ENCODE measurements at regions not wholly inside any gene's neighbourhood (a gene's known extent, or its start where the extent isn't known, plus 50 kb on each side); places are given as distances from the start of the nearest gene placed in this dataset.

DNA sequence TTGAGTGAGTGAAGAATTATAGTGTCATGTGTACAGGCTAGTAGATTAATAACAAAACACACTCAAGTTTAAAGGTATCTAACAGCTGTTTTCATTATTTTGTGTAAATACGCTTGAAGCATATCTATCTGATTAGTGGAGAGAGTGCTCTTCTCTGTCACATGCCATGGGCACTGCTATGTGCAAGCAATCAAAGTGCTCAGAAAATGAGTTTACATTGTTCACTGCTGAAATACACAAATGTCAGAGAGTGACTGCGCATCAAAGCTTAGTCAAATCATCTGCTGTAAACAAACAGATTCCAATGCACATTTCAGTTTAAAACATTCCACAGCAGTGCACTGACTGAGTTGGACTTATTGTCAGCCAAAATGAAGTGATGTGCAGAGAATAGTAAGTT is 423.4 kb downstream of the ZEB2 start:
- H3K9me3 Mint-ChIP-seq = peaks cover 0 to 6% of the 10 kb centered on the region in 2 donors
- no peak overlapping the region for H3K4me3 Mint-ChIP-seq
- no peak overlapping the region for H3K27ac Mint-ChIP-seq
- peaks cover 2% of the 10 kb centered on the region for H3K36me3 Mint-ChIP-seq (ENCODE audit: insufficient read depth)
- ATAC-seq (replicated peaks) (no peak), DNase-seq (no peak)
- peaks cover 3 to 22% of the 10 kb centered on the region in 2 donors for H3K4me1 Mint-ChIP-seq (ENCODE audit: low read depth in 2 of 2)
- no peaks in the 10 kb centered on the region for H3K27me3 Mint-ChIP-seq

DNA sequence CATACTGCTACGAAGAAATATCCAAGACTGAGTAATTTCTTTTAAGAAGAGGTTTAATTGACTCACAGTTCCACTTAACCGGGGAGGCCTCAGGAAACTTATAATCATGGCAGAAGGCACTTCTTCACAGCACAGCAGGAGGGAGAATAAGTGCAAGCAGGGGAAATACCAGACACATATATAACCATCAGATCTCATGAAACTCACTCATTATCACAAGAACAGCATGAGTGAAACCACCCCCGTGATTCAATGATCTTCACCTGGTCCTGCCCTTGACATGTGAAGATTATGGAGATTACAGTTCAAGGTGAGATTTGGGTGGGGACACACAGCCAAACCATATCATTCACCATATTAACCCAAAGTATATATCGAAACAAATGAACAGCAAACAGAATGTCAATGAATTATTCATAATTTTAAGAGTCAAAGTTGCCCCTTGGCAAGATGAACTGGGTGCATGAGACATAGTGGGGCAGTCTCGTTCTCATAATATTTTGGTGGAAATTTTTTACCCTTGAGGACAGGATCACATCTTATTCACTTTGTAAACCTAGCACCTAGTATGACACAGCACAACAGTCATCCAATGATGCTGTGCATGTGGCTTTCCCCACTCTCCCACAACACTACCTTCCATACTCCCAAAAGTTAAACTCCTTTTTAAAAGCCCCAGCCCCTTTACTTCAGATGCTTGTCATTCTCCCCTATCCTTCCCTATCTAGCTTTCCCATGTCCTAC is 425.3 kb downstream of the ZEB2 start:
- ATAC-seq (replicated peaks) (no peak), DNase-seq (no peak)
- Mint-ChIP-seq H3K27me3 (no peaks in the 10 kb centered on the region), H3K9me3 (peaks cover 0 to 7% of the 10 kb centered on the region in 2 donors), H3K4me3 (no peak overlapping the region), H3K36me3 (ENCODE audit: insufficient read depth) (peaks cover 2% of the 10 kb centered on the region), H3K27ac (no peak overlapping the region), H3K4me1 (ENCODE audit: low read depth in 2 of 2) (peaks cover 0 to 13% of the 10 kb centered on the region in 2 donors)

GRCh38 chr2:144091622-144092021 is 428.3 kb downstream of the ZEB2 start:
- peaks cover 2% of the 10 kb centered on the region for H3K36me3 Mint-ChIP-seq (ENCODE audit: insufficient read depth)
- H3K27ac Mint-ChIP-seq = no peak overlapping the region
- H3K9me3 Mint-ChIP-seq = peaks cover 0 to 9% of the 10 kb centered on the region in 2 donors
- DNase-seq (no peak), ATAC-seq (replicated peaks) (no peak)
- no peak overlapping the region for H3K4me3 Mint-ChIP-seq
- H3K27me3 Mint-ChIP-seq = no peaks in the 10 kb centered on the region
- peaks cover 0 to 11% of the 10 kb centered on the region in 2 donors for H3K4me1 Mint-ChIP-seq (ENCODE audit: low read depth in 2 of 2)

- H3K36me3 Mint-ChIP-seq (ENCODE audit: insufficient read depth) = peaks cover 2% of the 10 kb centered on the region
- DNase-seq (no peak), ATAC-seq (replicated peaks) (no peak)
- peaks cover 0 to 11% of the 10 kb centered on the region in 2 donors for H3K4me1 Mint-ChIP-seq (ENCODE audit: low read depth in 2 of 2)
- no peak overlapping the region for H3K27ac Mint-ChIP-seq
- H3K27me3 Mint-ChIP-seq = no peaks in the 10 kb centered on the region
- peaks cover 0 to 2% of the 10 kb centered on the region in 2 donors for H3K9me3 Mint-ChIP-seq
- H3K4me3 Mint-ChIP-seq = no peak overlapping the region
These were observed 431.1 kb downstream of the ZEB2 start for GRCh38 chr2:144088863-144089262.

DNA sequence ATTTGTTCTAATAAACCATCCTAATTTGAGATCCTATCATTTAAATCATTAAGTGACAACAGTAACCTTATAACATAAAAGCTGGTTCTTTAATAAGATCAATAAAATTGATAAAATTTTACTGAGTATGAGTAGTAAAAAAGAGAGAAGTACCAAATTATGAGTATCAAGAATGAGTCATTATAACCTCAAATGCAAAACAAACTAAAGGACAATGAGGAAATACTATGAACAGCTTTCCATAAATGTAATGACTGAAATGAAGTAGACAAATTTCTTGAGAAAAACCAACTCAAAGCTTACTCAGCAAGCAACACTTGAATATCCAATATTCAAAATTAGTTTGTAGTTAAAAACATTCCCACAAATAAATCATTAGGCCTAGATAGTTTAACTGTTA is 433.0 kb downstream of the ZEB2 start:
- no peaks in the 10 kb centered on the region for H3K27me3 Mint-ChIP-seq
- H3K4me3 Mint-ChIP-seq = no peak overlapping the region
- H3K27ac Mint-ChIP-seq = no peak overlapping the region
- peaks cover 0 to 11% of the 10 kb centered on the region in 2 donors for H3K4me1 Mint-ChIP-seq (ENCODE audit: low read depth in 2 of 2)
- H3K36me3 Mint-ChIP-seq (ENCODE audit: insufficient read depth) = peaks cover 6% of the 10 kb centered on the region
- H3K9me3 Mint-ChIP-seq = peaks cover 0 to 2% of the 10 kb centered on the region in 2 donors
- DNase-seq (no peak), ATAC-seq (replicated peaks) (no peak)

DNA sequence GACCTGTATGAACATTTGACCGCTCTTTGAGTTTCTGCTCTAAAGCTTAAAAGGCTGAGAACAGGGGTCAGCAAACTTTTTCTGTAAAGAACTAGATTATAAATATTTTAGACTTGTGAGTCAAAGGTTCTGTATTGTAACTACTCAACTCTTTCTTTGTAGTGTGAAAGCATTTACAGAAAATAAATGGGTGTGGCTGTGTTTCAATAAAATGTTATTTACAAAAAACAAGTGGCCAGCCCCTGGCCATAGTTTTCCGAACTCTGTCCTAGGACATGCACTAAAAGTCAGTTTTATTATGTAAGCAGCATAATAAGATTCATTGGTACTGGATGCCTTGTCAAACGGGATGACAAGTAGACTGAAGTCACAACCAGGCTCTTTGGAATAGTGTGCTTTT is 434.9 kb downstream of the ZEB2 start:
- DNase-seq (no peak), ATAC-seq (replicated peaks) (no peak)
- peaks cover 0 to 2% of the 10 kb centered on the region in 2 donors for H3K9me3 Mint-ChIP-seq
- no peak overlapping the region for H3K4me3 Mint-ChIP-seq
- no peak overlapping the region for H3K27ac Mint-ChIP-seq
- peaks cover 0 to 11% of the 10 kb centered on the region in 2 donors for H3K4me1 Mint-ChIP-seq (ENCODE audit: low read depth in 2 of 2)
- H3K27me3 Mint-ChIP-seq = no peaks in the 10 kb centered on the region
- peaks cover 6% of the 10 kb centered on the region for H3K36me3 Mint-ChIP-seq (ENCODE audit: insufficient read depth)

GRCh38 chr2:144084114-144084661 is 435.7 kb downstream of the ZEB2 start:
- Mint-ChIP-seq H3K27ac (no peak overlapping the region), H3K36me3 (ENCODE audit: insufficient read depth) (peaks cover 6% of the 10 kb centered on the region), H3K27me3 (no peaks in the 10 kb centered on the region), H3K4me1 (ENCODE audit: low read depth in 2 of 2) (peaks cover 0 to 11% of the 10 kb centered on the region in 2 donors), H3K9me3 (no peaks in the 10 kb centered on the region), H3K4me3 (no peak overlapping the region)
- DNase-seq (no peak), ATAC-seq (replicated peaks) (no peak)

DNA sequence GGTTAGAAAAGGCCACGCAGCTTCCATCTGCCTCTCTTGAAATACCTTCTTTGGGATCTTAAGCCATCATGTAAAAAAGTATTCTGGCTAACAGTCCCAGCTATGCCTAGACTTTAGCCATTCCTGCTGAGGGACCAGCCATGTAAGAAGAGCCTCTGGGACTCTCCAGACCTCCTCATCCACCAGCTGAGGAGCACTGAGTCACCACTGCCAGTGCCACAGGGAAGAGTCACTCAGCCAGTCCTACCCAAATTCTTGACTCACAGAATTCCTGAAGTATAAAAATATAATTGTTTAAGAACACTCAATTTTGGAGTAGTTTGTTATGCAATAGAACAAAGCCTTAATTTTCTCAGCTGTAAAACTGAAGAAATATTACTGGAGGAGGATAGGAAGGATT is 436.7 kb downstream of the ZEB2 start:
- ATAC-seq (replicated peaks) = no peak
- Mint-ChIP-seq H3K9me3 (no peaks in the 10 kb centered on the region), H3K27me3 (no peaks in the 10 kb centered on the region), H3K27ac (no peak overlapping the region), H3K4me3 (no peak overlapping the region), H3K4me1 (ENCODE audit: low read depth in 2 of 2) (peaks cover 0 to 11% of the 10 kb centered on the region in 2 donors), H3K36me3 (ENCODE audit: insufficient read depth) (peaks cover 6% of the 10 kb centered on the region)
- DNase-seq = no peak

- H3K36me3 Mint-ChIP-seq (ENCODE audit: insufficient read depth) = peaks cover 6% of the 10 kb centered on the region
- H3K4me3 Mint-ChIP-seq = no peak overlapping the region
- DNase-seq (no peak), ATAC-seq (replicated peaks) (no peak)
- no peaks in the 10 kb centered on the region for H3K27me3 Mint-ChIP-seq
- H3K27ac Mint-ChIP-seq = no peak overlapping the region
- H3K4me1 Mint-ChIP-seq (ENCODE audit: low read depth in 2 of 2) = peaks cover 0 to 7% of the 10 kb centered on the region in 2 donors
- H3K9me3 Mint-ChIP-seq = no peaks in the 10 kb centered on the region
These were observed 437.1 kb downstream of the ZEB2 start for GRCh38 chr2:144082777-144083176.

- ATAC-seq (replicated peaks) (no peak), DNase-seq (no peak)
- H3K27me3 Mint-ChIP-seq = no peaks in the 10 kb centered on the region
- no peak overlapping the region for H3K27ac Mint-ChIP-seq
- H3K36me3 Mint-ChIP-seq (ENCODE audit: insufficient read depth) = peaks cover 6% of the 10 kb centered on the region
- no peaks in the 10 kb centered on the region for H3K9me3 Mint-ChIP-seq
- H3K4me1 Mint-ChIP-seq (ENCODE audit: low read depth in 2 of 2) = peaks cover 0 to 3% of the 10 kb centered on the region in 2 donors
- no peak overlapping the region for H3K4me3 Mint-ChIP-seq
These were observed 437.6 kb downstream of the ZEB2 start for GRCh38 chr2:144082327-144082726.

GRCh38 chr2:144081272-144081671 is 438.6 kb downstream of the ZEB2 start:
- Mint-ChIP-seq H3K27ac (no peak overlapping the region), H3K4me3 (no peak overlapping the region), H3K27me3 (no peaks in the 10 kb centered on the region), H3K36me3 (ENCODE audit: insufficient read depth) (peaks cover 6% of the 10 kb centered on the region), H3K4me1 (ENCODE audit: low read depth in 2 of 2) (no peaks in the 10 kb centered on the region), H3K9me3 (no peaks in the 10 kb centered on the region)
- no peak for ATAC-seq (replicated peaks)
- DNase-seq = no peak

- H3K27ac Mint-ChIP-seq = no peak overlapping the region
- no peaks in the 10 kb centered on the region for H3K4me1 Mint-ChIP-seq (ENCODE audit: low read depth in 2 of 2)
- H3K27me3 Mint-ChIP-seq = no peaks in the 10 kb centered on the region
- H3K36me3 Mint-ChIP-seq (ENCODE audit: insufficient read depth) = peaks cover 6% of the 10 kb centered on the region
- no peak overlapping the region for H3K4me3 Mint-ChIP-seq
- DNase-seq = no peak
- ATAC-seq (replicated peaks) = no peak
- H3K9me3 Mint-ChIP-seq = no peaks in the 10 kb centered on the region
These were observed 440.1 kb downstream of the ZEB2 start for GRCh38 chr2:144079803-144080202.

DNA sequence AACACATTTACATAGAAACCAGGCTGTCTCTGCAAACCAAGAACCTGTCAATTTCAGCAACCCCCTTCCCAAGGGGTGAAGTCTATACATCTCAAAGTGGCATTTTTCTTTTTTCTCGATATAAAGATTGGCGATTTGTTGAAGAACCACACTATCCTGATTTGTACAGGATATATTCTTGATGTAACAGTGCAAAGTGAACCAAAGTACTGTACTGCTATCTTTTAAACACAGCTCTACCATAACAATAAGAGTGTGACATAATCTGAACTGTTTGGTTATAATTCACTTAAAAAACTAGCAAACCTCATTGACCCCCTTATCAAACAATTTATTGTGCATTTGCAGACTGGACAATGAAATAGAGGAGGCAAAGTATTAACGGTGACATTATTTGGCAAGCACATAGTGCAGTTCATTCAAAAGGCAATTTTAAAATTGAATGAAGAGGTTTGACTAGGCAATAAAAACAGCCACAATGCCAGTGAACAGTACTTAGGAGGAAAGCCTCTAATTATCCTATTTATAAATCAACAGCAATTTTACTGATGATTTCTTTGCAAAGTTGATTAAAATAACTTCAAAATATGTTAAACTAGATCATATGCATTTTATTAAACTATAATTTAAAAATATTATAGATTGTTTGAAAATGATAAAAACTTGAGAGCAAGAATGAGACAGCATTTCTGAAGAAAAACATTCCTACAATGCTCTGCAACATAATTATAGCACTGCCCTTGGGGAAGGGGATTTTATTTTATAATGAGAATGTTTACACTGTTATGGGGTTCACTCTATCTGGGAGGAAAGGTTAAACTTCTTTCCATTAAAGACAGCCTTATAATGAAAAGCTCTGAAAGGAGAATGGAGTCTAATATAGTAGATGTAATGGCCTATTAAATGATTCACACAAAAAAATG is 440.9 kb downstream of the ZEB2 start:
- H3K4me3 Mint-ChIP-seq = no peak overlapping the region
- DNase-seq (no peak), ATAC-seq (replicated peaks) (no peak)
- H3K27me3 Mint-ChIP-seq = no peaks in the 10 kb centered on the region
- H3K4me1 Mint-ChIP-seq (ENCODE audit: low read depth in 2 of 2) = no peaks in the 10 kb centered on the region
- H3K9me3 Mint-ChIP-seq = no peaks in the 10 kb centered on the region
- H3K27ac Mint-ChIP-seq = no peak overlapping the region
- peaks cover 6% of the 10 kb centered on the region for H3K36me3 Mint-ChIP-seq (ENCODE audit: insufficient read depth)

Data from effector memory CD8-positive, alpha-beta T cell (primary cell).